ENCODE measurements at regions not wholly inside any gene's neighbourhood (a gene's known extent, or its start where the extent isn't known, plus 50 kb on each side); places are given as distances from the start of the nearest gene placed in this dataset.

GRCh38 chr18:71242981-71243380, 954.1 kb downstream of the SOCS6 start:
- TF ChIP-seq CTCF (conservative IDR thresholded peaks at IDR 0.05; ENCODE audit: low read depth, low read length) (no peak), EZH2 (IDR thresholded peaks at IDR 0.05; ENCODE audit: borderline replicate concordance, low read depth, low read length, poor library complexity, severe bottlenecking) (no peak)

Data from A673 (cell line).